C4-2B (cell line): ENCODE measurements at regions not wholly inside any gene's neighbourhood (a gene's known extent, or its start where the extent isn't known, plus 50 kb on each side); places are given as distances from the start of the nearest gene placed in this dataset.

Experiments
- ZFX ChIP-seq: fragments of 450-650 bp; IDR thresholded peaks from 2 replicates; pipeline ENCODE4 v1.6.1; 2017
- TF ChIP-seq, protein P1 (sequence below): fragments of 450-650 bp; conservative IDR thresholded peaks from 2 replicates; pipeline ENCODE4 v1.5.1; 2017; ENCODE audit warnings: mild to moderate bottlenecking

DNA sequence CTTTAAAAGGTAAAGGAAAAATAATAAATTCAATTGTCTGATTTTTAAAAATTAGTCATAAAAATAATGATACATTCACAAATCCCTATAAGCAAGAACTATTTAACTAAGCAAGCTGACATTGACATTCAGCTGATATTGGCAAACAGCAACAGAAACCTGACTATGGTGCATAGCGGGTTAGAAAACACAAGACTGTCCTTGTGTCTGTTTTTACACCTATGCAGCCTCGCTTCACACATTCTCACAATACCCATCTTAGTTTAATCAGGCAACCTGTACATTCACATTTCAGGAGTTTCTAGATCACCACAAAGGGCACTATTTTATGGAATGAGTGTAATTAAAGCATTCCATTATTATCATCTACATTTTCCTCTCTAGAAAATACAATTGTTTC lies 737.1 kb downstream of the KCNA4 start:
- TF ChIP-seq, protein P1, sequence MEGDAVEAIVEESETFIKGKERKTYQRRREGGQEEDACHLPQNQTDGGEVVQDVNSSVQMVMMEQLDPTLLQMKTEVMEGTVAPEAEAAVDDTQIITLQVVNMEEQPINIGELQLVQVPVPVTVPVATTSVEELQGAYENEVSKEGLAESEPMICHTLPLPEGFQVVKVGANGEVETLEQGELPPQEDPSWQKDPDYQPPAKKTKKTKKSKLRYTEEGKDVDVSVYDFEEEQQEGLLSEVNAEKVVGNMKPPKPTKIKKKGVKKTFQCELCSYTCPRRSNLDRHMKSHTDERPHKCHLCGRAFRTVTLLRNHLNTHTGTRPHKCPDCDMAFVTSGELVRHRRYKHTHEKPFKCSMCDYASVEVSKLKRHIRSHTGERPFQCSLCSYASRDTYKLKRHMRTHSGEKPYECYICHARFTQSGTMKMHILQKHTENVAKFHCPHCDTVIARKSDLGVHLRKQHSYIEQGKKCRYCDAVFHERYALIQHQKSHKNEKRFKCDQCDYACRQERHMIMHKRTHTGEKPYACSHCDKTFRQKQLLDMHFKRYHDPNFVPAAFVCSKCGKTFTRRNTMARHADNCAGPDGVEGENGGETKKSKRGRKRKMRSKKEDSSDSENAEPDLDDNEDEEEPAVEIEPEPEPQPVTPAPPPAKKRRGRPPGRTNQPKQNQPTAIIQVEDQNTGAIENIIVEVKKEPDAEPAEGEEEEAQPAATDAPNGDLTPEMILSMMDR = no peak
- TF ChIP-seq ZFX = no peak
